ENCODE measurements at regions not wholly inside any gene's neighbourhood (a gene's known extent, or its start where the extent isn't known, plus 50 kb on each side); places are given as distances from the start of the nearest gene placed in this dataset.

- DNase-seq, result no peak
- H3K27ac Mint-ChIP-seq, result no peak overlapping the region
- H3K4me3 Mint-ChIP-seq, result no peak overlapping the region
- CTCF ChIA-PET, result interaction anchor here (0.8 to 1.8 kb wide), 7 partner anchors 9 to 203 kb away, joined by 3 to 5 read pairs (median 3); no protein-coding TSS in a partner anchor
- no peaks in the 10 kb centered on the region for H3K9me3 Mint-ChIP-seq
- H3K4me1 Mint-ChIP-seq, result no peaks in the 10 kb centered on the region
- H3K27me3 Mint-ChIP-seq, result peaks cover 3% of the 10 kb centered on the region
- H3K36me3 Mint-ChIP-seq, result no peaks in the 10 kb centered on the region
Measured at GRCh38 chr9:107138261-107138992, 144.7 kb upstream of the RAD23B start.

GRCh38 chr9:107141967-107142366, 141.1 kb upstream of the RAD23B start:
- no peak overlapping the region for H3K27ac Mint-ChIP-seq
- H3K9me3 Mint-ChIP-seq, result no peaks in the 10 kb centered on the region
- CTCF ChIA-PET, result interaction anchor here (1.0 kb wide), 1 partner anchor 1300 kb away, joined by 3 read pairs; no protein-coding TSS in a partner anchor
- H3K4me1 Mint-ChIP-seq, result no peaks in the 10 kb centered on the region
- DNase-seq, result no peak
- H3K27me3 Mint-ChIP-seq, result peaks cover 3% of the 10 kb centered on the region
- no peak overlapping the region for H3K4me3 Mint-ChIP-seq
- H3K36me3 Mint-ChIP-seq, result no peaks in the 10 kb centered on the region

GRCh38 chr9:107142430-107142829, 140.6 kb upstream of the RAD23B start:
- no peaks in the 10 kb centered on the region for H3K4me1 Mint-ChIP-seq
- CTCF ChIA-PET, result interaction anchor here (1.0 kb wide), 1 partner anchor 1301 kb away, joined by 3 read pairs; no protein-coding TSS in a partner anchor

GRCh38 chr9:107142896-107143603, 140.0 kb upstream of the RAD23B start:
- no peaks in the 10 kb centered on the region for H3K4me1 Mint-ChIP-seq
- H3K27me3 Mint-ChIP-seq, result peaks cover 3% of the 10 kb centered on the region
- CTCF ChIA-PET, result no interaction called here
- H3K9me3 Mint-ChIP-seq, result no peaks in the 10 kb centered on the region
- H3K4me3 Mint-ChIP-seq, result no peak overlapping the region
- H3K27ac Mint-ChIP-seq, result no peak overlapping the region
- H3K36me3 Mint-ChIP-seq, result no peaks in the 10 kb centered on the region
- DNase-seq, result no peak

More at GRCh38 chr9:107142430-107142829, 140.6 kb upstream of the RAD23B start:
- no peaks in the 10 kb centered on the region for H3K36me3 Mint-ChIP-seq
- H3K27me3 Mint-ChIP-seq, result peaks cover 3% of the 10 kb centered on the region
- no peak overlapping the region for H3K4me3 Mint-ChIP-seq
- no peaks in the 10 kb centered on the region for H3K9me3 Mint-ChIP-seq
- H3K27ac Mint-ChIP-seq, result no peak overlapping the region
- DNase-seq, result no peak

- H3K4me3 Mint-ChIP-seq, result no peak overlapping the region
- H3K9me3 Mint-ChIP-seq, result no peaks in the 10 kb centered on the region
- H3K27me3 Mint-ChIP-seq, result peaks cover 3% of the 10 kb centered on the region
- H3K4me1 Mint-ChIP-seq, result no peaks in the 10 kb centered on the region
- CTCF ChIA-PET, result no interaction called here
- no peak for DNase-seq
- H3K36me3 Mint-ChIP-seq, result no peaks in the 10 kb centered on the region
- H3K27ac Mint-ChIP-seq, result no peak overlapping the region
Measured at GRCh38 chr9:107144475-107144874, 138.6 kb upstream of the RAD23B start.

GRCh38 chr9:107147134-107147533, 135.9 kb upstream of the RAD23B start:
- H3K9me3 Mint-ChIP-seq, result peaks cover 2% of the 10 kb centered on the region
- no peak for DNase-seq
- no peak overlapping the region for H3K4me3 Mint-ChIP-seq
- CTCF ChIA-PET, result interaction anchor here (0.6 kb wide), 2 partner anchors 8 to 195 kb away, joined by 3 read pairs; no protein-coding TSS in a partner anchor
- no peaks in the 10 kb centered on the region for H3K4me1 Mint-ChIP-seq
- H3K27ac Mint-ChIP-seq, result no peak overlapping the region
- peaks cover 9% of the 10 kb centered on the region for H3K27me3 Mint-ChIP-seq
- no peaks in the 10 kb centered on the region for H3K36me3 Mint-ChIP-seq

GRCh38 chr9:107148216-107148615, 134.9 kb upstream of the RAD23B start:
- CTCF ChIA-PET, result no interaction called here
- H3K27ac Mint-ChIP-seq, result no peak overlapping the region
- no peak for DNase-seq
- no peak overlapping the region for H3K4me3 Mint-ChIP-seq
- H3K9me3 Mint-ChIP-seq, result peaks cover 2% of the 10 kb centered on the region
- H3K27me3 Mint-ChIP-seq, result peaks cover 6% of the 10 kb centered on the region
- H3K36me3 Mint-ChIP-seq, result no peaks in the 10 kb centered on the region
- no peaks in the 10 kb centered on the region for H3K4me1 Mint-ChIP-seq

- no peak overlapping the region for H3K4me3 Mint-ChIP-seq
- peaks cover 2% of the 10 kb centered on the region for H3K9me3 Mint-ChIP-seq
- no peak overlapping the region for H3K27ac Mint-ChIP-seq
- CTCF ChIA-PET, result no interaction called here
- no peaks in the 10 kb centered on the region for H3K36me3 Mint-ChIP-seq
- peaks cover 6% of the 10 kb centered on the region for H3K27me3 Mint-ChIP-seq
- H3K4me1 Mint-ChIP-seq, result no peaks in the 10 kb centered on the region
- no peak for DNase-seq
Measured at GRCh38 chr9:107149756-107150155, 133.3 kb upstream of the RAD23B start.

GRCh38 chr9:107153336-107153735, 129.7 kb upstream of the RAD23B start:
- H3K4me1 Mint-ChIP-seq, result no peaks in the 10 kb centered on the region
- CTCF ChIA-PET, result no interaction called here
- no peak overlapping the region for H3K4me3 Mint-ChIP-seq
- H3K27me3 Mint-ChIP-seq, result peaks cover 6% of the 10 kb centered on the region
- DNase-seq, result no peak
- H3K36me3 Mint-ChIP-seq, result no peaks in the 10 kb centered on the region
- H3K9me3 Mint-ChIP-seq, result peaks cover 2% of the 10 kb centered on the region
- no peak overlapping the region for H3K27ac Mint-ChIP-seq

GRCh38 chr9:107154291-107154690, 128.8 kb upstream of the RAD23B start:
- H3K36me3 Mint-ChIP-seq, result no peaks in the 10 kb centered on the region
- DNase-seq, result no peak
- CTCF ChIA-PET, result no interaction called here
- H3K4me1 Mint-ChIP-seq, result no peaks in the 10 kb centered on the region
- H3K9me3 Mint-ChIP-seq, result peaks cover 2% of the 10 kb centered on the region
- no peak overlapping the region for H3K27ac Mint-ChIP-seq
- no peak overlapping the region for H3K4me3 Mint-ChIP-seq
- peaks cover 6% of the 10 kb centered on the region for H3K27me3 Mint-ChIP-seq

- Mint-ChIP-seq H3K36me3 (no peaks in the 10 kb centered on the region), H3K27me3 (peaks cover 4% of the 10 kb centered on the region), H3K4me3 (no peak overlapping the region), H3K4me1 (no peaks in the 10 kb centered on the region), H3K27ac (no peak overlapping the region), H3K9me3 (peaks cover 2% of the 10 kb centered on the region)
- CTCF ChIA-PET, result no interaction called here
- DNase-seq, result no peak
Measured at GRCh38 chr9:107154766-107155165, 128.3 kb upstream of the RAD23B start.

- H3K4me3 Mint-ChIP-seq, result no peak overlapping the region
- CTCF ChIA-PET, result no interaction called here
- H3K9me3 Mint-ChIP-seq, result peaks cover 2% of the 10 kb centered on the region
- H3K4me1 Mint-ChIP-seq, result no peaks in the 10 kb centered on the region
- no peak overlapping the region for H3K27ac Mint-ChIP-seq
- no peaks in the 10 kb centered on the region for H3K36me3 Mint-ChIP-seq
- DNase-seq, result no peak
- H3K27me3 Mint-ChIP-seq, result no peaks in the 10 kb centered on the region
Measured at GRCh38 chr9:107155244-107155817, 127.7 kb upstream of the RAD23B start.

- Mint-ChIP-seq H3K27me3 (no peaks in the 10 kb centered on the region), H3K4me3 (no peak overlapping the region), H3K4me1 (no peaks in the 10 kb centered on the region), H3K36me3 (no peaks in the 10 kb centered on the region), H3K9me3 (no peaks in the 10 kb centered on the region), H3K27ac (no peak overlapping the region)
- CTCF ChIA-PET, result interaction anchor here (2.1 kb wide), 1 partner anchor 184 kb away, joined by 6 read pairs; no protein-coding TSS in a partner anchor
- DNase-seq, result no peak
Measured at GRCh38 chr9:107158321-107158720, 124.8 kb upstream of the RAD23B start.

- Mint-ChIP-seq H3K27ac (no peak overlapping the region), H3K36me3 (no peaks in the 10 kb centered on the region), H3K9me3 (no peaks in the 10 kb centered on the region), H3K4me3 (no peak overlapping the region), H3K4me1 (no peaks in the 10 kb centered on the region), H3K27me3 (no peaks in the 10 kb centered on the region)
- DNase-seq, result no peak
- CTCF ChIA-PET, result no interaction called here
Measured at GRCh38 chr9:107161338-107161737, 121.7 kb upstream of the RAD23B start.

Measured in activated naive CD4-positive, alpha-beta T cell treated with anti-CD3 and anti-CD28 coated beads, Interleukin-2, amount 10 ng/mL, durations not matched to agents 7 days and 5 days (primary cell).